ENCODE measurements at regions not wholly inside any gene's neighbourhood (a gene's known extent, or its start where the extent isn't known, plus 50 kb on each side); places are given as distances from the start of the nearest gene placed in this dataset.

- TF ChIP-seq Cebpa-rat (IDR thresholded peaks at IDR 0.05): no peak
- Histone ChIP-seq H3K9ac (no peak overlapping the region), H3K9me3 (replicated peaks in 1 of 11) (peaks cover 0 to 9% (median 0%) of the 10 kb centered on the region in 11 experiments; a peak in 5 of 22 replicates), H3K4me1 (peaks cover 0 to 3% (median 0%) of the 10 kb centered on the region in 10 experiments; a peak in 2 of 20 replicates), H3K27me3 (no peaks in the 10 kb centered on the region), H3K36me3 (no peaks in the 10 kb centered on the region), H4K20me1 (no peaks in the 10 kb centered on the region), H3K4me2 (no peak overlapping the region), H3K27ac (no peak overlapping the region), H3K4me3 (no peak overlapping the region)
Measured at GRCh38 chr22:49128874-49129273, 698.8 kb downstream of the BRD1 start.

GRCh38 chr22:49124608-49125007, 703.1 kb downstream of the BRD1 start:
- Histone ChIP-seq H3K27ac (no peak overlapping the region), H3K4me2 (no peak overlapping the region), H3K27me3 (no peaks in the 10 kb centered on the region), H3K9me3 (replicated peaks in 1 of 11) (peaks cover 0 to 35% (median 7%) of the 10 kb centered on the region in 11 experiments; a peak in 13 of 22 replicates), H3K9ac (no peak overlapping the region), H4K20me1 (no peaks in the 10 kb centered on the region), H3K4me1 (peaks cover 0 to 3% (median 0%) of the 10 kb centered on the region in 10 experiments; a peak in 2 of 20 replicates), H3K4me3 (no peak overlapping the region), H3K36me3 (no peaks in the 10 kb centered on the region)
- TF ChIP-seq Cebpa-rat (IDR thresholded peaks at IDR 0.05): no peak

GRCh38 chr22:49123621-49124192, 704.0 kb downstream of the BRD1 start:
- Histone ChIP-seq H3K9ac (no peak overlapping the region), H4K20me1 (no peaks in the 10 kb centered on the region), H3K4me3 (no peak overlapping the region), H3K27me3 (no peaks in the 10 kb centered on the region), H3K4me2 (no peak overlapping the region), H3K9me3 (replicated peaks in 1 of 11) (peaks cover 0 to 35% (median 8%) of the 10 kb centered on the region in 11 experiments; a peak in 14 of 22 replicates), H3K27ac (no peak overlapping the region), H3K36me3 (no peaks in the 10 kb centered on the region), H3K4me1 (peaks cover 0 to 3% (median 0%) of the 10 kb centered on the region in 10 experiments; a peak in 3 of 20 replicates)
- no peak for TF ChIP-seq Cebpa-rat (IDR thresholded peaks at IDR 0.05)

GRCh38 chr22:49119551-49119952, 708.1 kb downstream of the BRD1 start:
- no peak overlapping the region for H3K27ac ChIP-seq
- peak in 3 of 11 experiments; percentile 8 to 45 (median 10); a peak in 1 of 22 replicates for TF ChIP-seq Cebpa-rat (IDR thresholded peaks at IDR 0.05)

GRCh38 chr22:49118065-49118464, 709.6 kb downstream of the BRD1 start:
- TF ChIP-seq Cebpa-rat (IDR thresholded peaks at IDR 0.05): no peak
- no peak overlapping the region for H3K27ac ChIP-seq
- H4K20me1 ChIP-seq: no peaks in the 10 kb centered on the region; a peak in 3 of 22 replicates
- no peak overlapping the region for H3K9ac ChIP-seq
- peaks cover 0 to 18% (median 11%) of the 10 kb centered on the region in 11 experiments; a peak in 13 of 22 replicates for H3K9me3 ChIP-seq (replicated peaks in 1 of 11)
- no peak overlapping the region for H3K4me2 ChIP-seq
- no peaks in the 10 kb centered on the region for H3K36me3 ChIP-seq
- no peaks in the 10 kb centered on the region for H3K27me3 ChIP-seq
- H3K4me3 ChIP-seq: no peak overlapping the region
- H3K4me1 ChIP-seq: no peaks in the 10 kb centered on the region; a peak in 1 of 20 replicates

More at GRCh38 chr22:49119551-49119952, 708.1 kb downstream of the BRD1 start:
- Histone ChIP-seq H4K20me1 (no peaks in the 10 kb centered on the region), H3K9me3 (replicated peaks in 1 of 11) (peaks cover 0 to 26% (median 11%) of the 10 kb centered on the region in 11 experiments; a peak in 13 of 22 replicates), H3K36me3 (no peaks in the 10 kb centered on the region), H3K4me2 (no peak overlapping the region), H3K4me1 (no peaks in the 10 kb centered on the region; a peak in 1 of 20 replicates), H3K9ac (no peak overlapping the region), H3K4me3 (no peak overlapping the region), H3K27me3 (no peaks in the 10 kb centered on the region)

- Histone ChIP-seq H3K27me3 (no peaks in the 10 kb centered on the region), H3K4me2 (no peak overlapping the region), H3K36me3 (no peaks in the 10 kb centered on the region)
Measured at GRCh38 chr22:49117486-49117885, 710.2 kb downstream of the BRD1 start.

GRCh38 chr22:49116486-49117120, 711.1 kb downstream of the BRD1 start:
- Histone ChIP-seq H3K4me3 (no peak overlapping the region), H3K27me3 (no peaks in the 10 kb centered on the region), H3K36me3 (no peaks in the 10 kb centered on the region), H3K27ac (no peak overlapping the region), H3K9ac (no peak overlapping the region), H3K9me3 (replicated peaks in 1 of 11) (peaks cover 0 to 12% (median 0%) of the 10 kb centered on the region in 11 experiments; a peak in 4 of 22 replicates), H3K4me1 (no peaks in the 10 kb centered on the region; a peak in 1 of 20 replicates), H3K4me2 (no peak overlapping the region), H4K20me1 (no peaks in the 10 kb centered on the region; a peak in 3 of 22 replicates)
- no peak for TF ChIP-seq Cebpa-rat (IDR thresholded peaks at IDR 0.05)

More at GRCh38 chr22:49117486-49117885, 710.2 kb downstream of the BRD1 start:
- Histone ChIP-seq H3K4me3 (no peak overlapping the region), H3K27ac (no peak overlapping the region), H3K4me1 (no peaks in the 10 kb centered on the region; a peak in 1 of 20 replicates), H3K9me3 (replicated peaks in 1 of 11) (peaks cover 0 to 13% (median 7%) of the 10 kb centered on the region in 11 experiments; a peak in 12 of 22 replicates), H4K20me1 (no peaks in the 10 kb centered on the region; a peak in 3 of 22 replicates), H3K9ac (no peak overlapping the region)
- TF ChIP-seq Cebpa-rat (IDR thresholded peaks at IDR 0.05): no peak

- H3K4me3 ChIP-seq: no peak overlapping the region
- no peaks in the 10 kb centered on the region for H3K27me3 ChIP-seq
- no peak for TF ChIP-seq Cebpa-rat (IDR thresholded peaks at IDR 0.05)
Measured at GRCh38 chr22:49116021-49116420, 711.7 kb downstream of the BRD1 start.

GRCh38 chr22:49115197-49115596, 712.5 kb downstream of the BRD1 start:
- Histone ChIP-seq H3K36me3 (no peaks in the 10 kb centered on the region), H3K4me2 (no peak overlapping the region), H3K27me3 (no peaks in the 10 kb centered on the region), H3K4me1 (no peaks in the 10 kb centered on the region; a peak in 1 of 20 replicates), H3K4me3 (no peak overlapping the region), H3K9me3 (replicated peaks in 1 of 11) (peaks cover 0 to 12% (median 0%) of the 10 kb centered on the region in 11 experiments; a peak in 3 of 22 replicates), H3K27ac (no peak overlapping the region), H3K9ac (no peak overlapping the region), H4K20me1 (no peaks in the 10 kb centered on the region; a peak in 3 of 22 replicates)
- TF ChIP-seq Cebpa-rat (IDR thresholded peaks at IDR 0.05): no peak

More at GRCh38 chr22:49116021-49116420, 711.7 kb downstream of the BRD1 start:
- no peak overlapping the region for H3K4me2 ChIP-seq
- peaks cover 0 to 12% (median 0%) of the 10 kb centered on the region in 11 experiments; a peak in 3 of 22 replicates for H3K9me3 ChIP-seq (replicated peaks in 1 of 11)
- no peaks in the 10 kb centered on the region; a peak in 3 of 22 replicates for H4K20me1 ChIP-seq
- H3K27ac ChIP-seq: no peak overlapping the region
- H3K36me3 ChIP-seq: no peaks in the 10 kb centered on the region
- no peaks in the 10 kb centered on the region; a peak in 1 of 20 replicates for H3K4me1 ChIP-seq
- H3K9ac ChIP-seq: no peak overlapping the region
